Gastrocnemius medialis (tissue), 4 donors: ENCODE measurements at regions not wholly inside any gene's neighbourhood (a gene's known extent, or its start where the extent isn't known, plus 50 kb on each side); places are given as distances from the start of the nearest gene placed in this dataset.

Source experiments
- ATAC-seq, 2 donors: fragments of 150-250 bp; one replicate each; pipeline ENCODE4 v1.9.1; 2016
- DNase-seq, 2 donors: peaks; one replicate each; pipeline ENCODE4 v3.0.0-alpha.2; 2019
- H3K27ac ChIP-seq, 4 donors: fragments of 200-600 bp; sonication (generic); 1 replicate in 1 of 4; 2 replicates in 3 of 4; pipeline ENCODE4 v1.5.1; 2016 to 2018; ENCODE audit warnings: mild to moderate bottlenecking in 2 of 4, moderate library complexity in 1 of 4
- H3K27me3 ChIP-seq, 3 donors: fragments of 200-600 bp; sonication (generic) in 2 of 3; 1 replicate in 1 of 3; 2 replicates in 2 of 3; pipeline versions ENCODE4 v1.5.1 to v1.6.0; 2016 to 2019; ENCODE audit warnings: mild to moderate bottlenecking in 1 of 3, moderate library complexity in 1 of 3
- H3K36me3 ChIP-seq, 2 donors: fragments of 200-600 bp; sonication (generic) in 1 of 2; one replicate each; pipeline ENCODE4 v1.5.1; 2017 to 2018
- H3K4me1 ChIP-seq, 2 donors: fragments of 200-600 bp; sonication (generic) in 1 of 2; one replicate each; pipeline ENCODE4 v1.5.1; 2016 to 2017; ENCODE audit warnings: mild to moderate bottlenecking in 2 of 2
- H3K4me3 ChIP-seq, 4 donors: fragments of 200-600 bp; sonication (generic) in 3 of 4; 1 replicate in 1 of 4; 2 replicates in 3 of 4; pipeline ENCODE4 v1.5.1; 2016 to 2019; ENCODE audit warnings: mild to moderate bottlenecking in 2 of 4
- H3K9me3 ChIP-seq, 3 donors: fragments of 200-600 bp; sonication (generic) in 2 of 3; 1 replicate in 1 of 3; 2 replicates in 2 of 3; pipeline ENCODE4 v1.5.1; 2016 to 2019
- POLR2A ChIP-seq, 2 donors: fragments of 450-650 bp; IDR thresholded peaks; one replicate each; pipeline ENCODE4 v1.6.1; 2017; ENCODE audit warnings: antibody characterized with exemption in 2 of 2, mild to moderate bottlenecking in 2 of 2, moderate library complexity in 2 of 2
- in situ Hi-C, 4 donors: fragments of 200-750 bp; cut with MboI; loops; one replicate each; pipeline versions ENCODE4 v1.15.0 to v1.8.0; 2017; ENCODE audit warnings: low sequenced_read_pairs in 4 of 4
- intact Hi-C: fragments of 100-400 bp; cut with DNase I; formaldehyde crosslinking; loops from one replicate; pipeline ENCODE4 v1.15.1; 2023; ENCODE audit warnings: low total_unique reads
- TF ChIP-seq, protein P1 (sequence below), 5 experiments: fragments of 450-650 bp in 3 of 5; fragments of 200-600 bp in 2 of 5; sonication (generic) in 2 of 5; IDR thresholded peaks in 4 of 5; conservative IDR thresholded peaks in 1 of 5; 1 replicate in 4 of 5; 2 replicates in 1 of 5; pipeline ENCODE4 v1.5.1; 2016 to 2019; ENCODE audit warnings: antibody characterized with exemption in 5 of 5, mild to moderate bottlenecking in 3 of 5, moderate library complexity in 3 of 5

DNA sequence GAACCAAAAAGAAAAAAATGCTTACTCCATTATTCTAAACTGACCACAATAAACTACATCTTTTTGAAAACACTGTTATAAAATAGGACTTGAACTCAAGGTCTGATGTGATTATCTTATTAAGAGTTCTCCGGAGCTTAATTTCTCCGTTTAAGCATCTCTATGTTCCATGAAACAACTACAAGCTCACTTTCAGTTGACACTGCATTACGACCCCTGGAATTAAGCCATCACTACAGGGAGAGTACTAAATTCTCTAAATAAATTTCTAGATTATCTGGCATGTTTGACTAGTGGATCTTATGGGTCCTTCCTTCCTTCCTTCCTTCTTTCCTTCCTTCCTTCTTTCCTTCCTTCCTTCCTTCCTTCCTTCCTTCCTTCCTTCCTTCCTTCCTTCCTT is 249.0 kb downstream of the IKZF2 start:
- no peak overlapping the region for H3K4me3 ChIP-seq
- in situ Hi-C loops: no loop called here
- ATAC-seq: no peak
- no peak for DNase-seq
- H3K27ac ChIP-seq: no peak overlapping the region
- H3K36me3 ChIP-seq: no peaks in the 10 kb centered on the region
- H3K9me3 ChIP-seq: no peaks in the 10 kb centered on the region
- TF ChIP-seq, protein P1, sequence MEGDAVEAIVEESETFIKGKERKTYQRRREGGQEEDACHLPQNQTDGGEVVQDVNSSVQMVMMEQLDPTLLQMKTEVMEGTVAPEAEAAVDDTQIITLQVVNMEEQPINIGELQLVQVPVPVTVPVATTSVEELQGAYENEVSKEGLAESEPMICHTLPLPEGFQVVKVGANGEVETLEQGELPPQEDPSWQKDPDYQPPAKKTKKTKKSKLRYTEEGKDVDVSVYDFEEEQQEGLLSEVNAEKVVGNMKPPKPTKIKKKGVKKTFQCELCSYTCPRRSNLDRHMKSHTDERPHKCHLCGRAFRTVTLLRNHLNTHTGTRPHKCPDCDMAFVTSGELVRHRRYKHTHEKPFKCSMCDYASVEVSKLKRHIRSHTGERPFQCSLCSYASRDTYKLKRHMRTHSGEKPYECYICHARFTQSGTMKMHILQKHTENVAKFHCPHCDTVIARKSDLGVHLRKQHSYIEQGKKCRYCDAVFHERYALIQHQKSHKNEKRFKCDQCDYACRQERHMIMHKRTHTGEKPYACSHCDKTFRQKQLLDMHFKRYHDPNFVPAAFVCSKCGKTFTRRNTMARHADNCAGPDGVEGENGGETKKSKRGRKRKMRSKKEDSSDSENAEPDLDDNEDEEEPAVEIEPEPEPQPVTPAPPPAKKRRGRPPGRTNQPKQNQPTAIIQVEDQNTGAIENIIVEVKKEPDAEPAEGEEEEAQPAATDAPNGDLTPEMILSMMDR (IDR thresholded peaks at IDR 0.05 in 4 of 5, conservative IDR thresholded peaks at IDR 0.05 in 1 of 5): no peak
- TF ChIP-seq POLR2A (IDR thresholded peaks at IDR 0.05): no peak
- H3K4me1 ChIP-seq: no peaks in the 10 kb centered on the region
- no peaks in the 10 kb centered on the region for H3K27me3 ChIP-seq
- intact Hi-C loops: no loop called here

GRCh38 chr2:212901604-212902275 is 249.7 kb downstream of the IKZF2 start:
- ATAC-seq: no peak
- no peak overlapping the region for H3K27ac ChIP-seq
- intact Hi-C loops: no loop called here
- no peak for TF ChIP-seq POLR2A (IDR thresholded peaks at IDR 0.05)
- TF ChIP-seq, protein P1 (IDR thresholded peaks at IDR 0.05 in 4 of 5, conservative IDR thresholded peaks at IDR 0.05 in 1 of 5): no peak
- no peaks in the 10 kb centered on the region for H3K9me3 ChIP-seq
- H3K4me1 ChIP-seq: no peaks in the 10 kb centered on the region
- in situ Hi-C loops: no loop called here
- H3K27me3 ChIP-seq: no peaks in the 10 kb centered on the region
- DNase-seq: no peak
- H3K4me3 ChIP-seq: no peak overlapping the region
- no peaks in the 10 kb centered on the region for H3K36me3 ChIP-seq

- TF ChIP-seq POLR2A (IDR thresholded peaks at IDR 0.05): no peak
- TF ChIP-seq, protein P1 (IDR thresholded peaks at IDR 0.05 in 4 of 5, conservative IDR thresholded peaks at IDR 0.05 in 1 of 5): no peak
- Histone ChIP-seq H3K9me3 (no peaks in the 10 kb centered on the region), H3K27me3 (no peaks in the 10 kb centered on the region), H3K36me3 (no peaks in the 10 kb centered on the region), H3K4me3 (no peak overlapping the region), H3K27ac (no peak overlapping the region), H3K4me1 (no peaks in the 10 kb centered on the region)
- DNase-seq (no peak), ATAC-seq (no peak)
- in situ Hi-C loops (no loop called here), intact Hi-C loops (no loop called here)
These were observed 250.7 kb downstream of the IKZF2 start for GRCh38 chr2:212900715-212901114.

- intact Hi-C loops: no loop called here
- no peak for TF ChIP-seq POLR2A (IDR thresholded peaks at IDR 0.05)
- TF ChIP-seq, protein P1 (IDR thresholded peaks at IDR 0.05 in 4 of 5, conservative IDR thresholded peaks at IDR 0.05 in 1 of 5): no peak
- H3K9me3 ChIP-seq: no peaks in the 10 kb centered on the region
- H3K36me3 ChIP-seq: no peaks in the 10 kb centered on the region
- H3K27me3 ChIP-seq: no peaks in the 10 kb centered on the region
- ATAC-seq (no peak), DNase-seq (no peak)
- no peak overlapping the region for H3K27ac ChIP-seq
- H3K4me3 ChIP-seq: no peak overlapping the region
- peaks cover 0 to 10% of the 10 kb centered on the region in 2 donors for H3K4me1 ChIP-seq
- in situ Hi-C loops: no loop called here
These were observed 253.4 kb downstream of the IKZF2 start for GRCh38 chr2:212898011-212898410.

DNA sequence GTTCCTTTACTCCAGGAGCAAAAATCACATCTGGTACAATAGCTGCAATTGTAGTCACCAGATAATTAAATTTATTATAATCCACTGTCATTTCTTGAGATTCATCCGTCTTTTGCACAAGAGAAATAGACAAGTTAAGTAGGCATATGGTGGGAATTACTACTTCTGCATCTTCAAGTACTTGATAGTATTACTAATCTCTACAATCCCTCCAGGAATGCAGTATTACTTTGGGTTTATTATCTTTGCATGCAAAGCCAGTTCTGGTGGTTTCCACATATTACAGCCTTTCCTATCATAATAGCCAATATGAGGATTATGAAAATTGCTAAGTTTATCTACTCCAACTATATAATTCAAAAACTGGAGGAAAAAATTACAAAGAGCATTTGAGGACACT is 254.1 kb downstream of the IKZF2 start:
- Histone ChIP-seq H3K4me1 (peaks cover 0 to 11% of the 10 kb centered on the region in 2 donors), H3K36me3 (no peaks in the 10 kb centered on the region), H3K27ac (no peak overlapping the region), H3K9me3 (no peaks in the 10 kb centered on the region), H3K4me3 (no peak overlapping the region), H3K27me3 (no peaks in the 10 kb centered on the region)
- no peak for TF ChIP-seq POLR2A (IDR thresholded peaks at IDR 0.05)
- TF ChIP-seq, protein P1 (IDR thresholded peaks at IDR 0.05 in 4 of 5, conservative IDR thresholded peaks at IDR 0.05 in 1 of 5): no peak
- intact Hi-C loops (no loop called here), in situ Hi-C loops (no loop called here)
- ATAC-seq (no peak), DNase-seq (no peak)
